OCI-LY1 (cell line): ENCODE measurements at regions not wholly inside any gene's neighbourhood (a gene's known extent, or its start where the extent isn't known, plus 50 kb on each side); places are given as distances from the start of the nearest gene placed in this dataset.

Experiments
- CTCF ChIP-seq: fragments of 200-600 bp; sonication (generic), shearing (Covaris generic); IDR thresholded peaks from 2 replicates; pipeline ENCODE4 v1.5.1; 2017; ENCODE audit warnings: mild to moderate bottlenecking, antibody characterized with exemption, low read length, moderate library complexity, mixed read lengths
- EZH2 ChIP-seq: fragments of 200-600 bp; sonication (generic), shearing (Covaris generic); IDR thresholded peaks from 2 replicates; pipeline ENCODE4 v1.8.0; 2017; ENCODE audit warnings: borderline replicate concordance, mixed run types, mild to moderate bottlenecking, antibody characterized with exemption, low read length, moderate library complexity, mixed read lengths

DNA sequence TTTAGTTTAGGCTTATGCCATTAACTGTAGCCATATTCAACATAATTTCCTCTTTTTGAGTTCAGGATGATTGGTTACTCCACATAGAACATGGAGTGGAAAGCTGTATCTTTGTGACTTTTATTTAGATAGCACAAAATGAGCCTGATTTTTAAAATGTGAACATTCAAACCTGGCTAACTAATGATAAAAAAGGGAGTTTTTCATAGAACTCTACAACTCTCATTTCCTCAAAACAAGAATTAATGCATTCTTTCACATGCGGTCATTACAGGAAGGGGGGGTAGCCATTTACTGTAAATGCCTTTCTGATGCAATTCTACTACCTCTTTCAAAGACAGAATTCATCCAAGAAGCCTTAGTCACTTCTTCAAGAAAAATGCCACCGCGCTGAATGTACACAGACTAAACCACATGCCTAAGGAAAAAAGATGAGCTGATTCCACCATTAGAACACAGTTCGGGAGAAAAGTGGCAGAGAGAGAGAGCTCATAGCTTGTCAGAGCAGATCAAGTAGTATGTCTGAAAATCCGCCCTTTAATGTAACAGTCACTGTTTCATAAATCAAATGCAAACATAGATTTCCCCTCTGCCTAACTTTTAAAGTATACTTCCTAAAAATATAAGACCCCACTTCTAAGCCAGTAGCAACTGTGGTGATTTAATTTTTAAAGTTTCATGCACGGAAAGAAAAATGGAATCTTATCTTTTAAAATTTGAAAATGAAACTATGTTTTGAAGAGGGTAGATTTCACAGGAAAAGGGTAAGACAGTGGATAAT, 226.4 kb upstream of the KLF14 start:
- TF ChIP-seq EZH2: no peak
- no peak for TF ChIP-seq CTCF
